ENCODE measurements at regions not wholly inside any gene's neighbourhood (a gene's known extent, or its start where the extent isn't known, plus 50 kb on each side); places are given as distances from the start of the nearest gene placed in this dataset.

DNA sequence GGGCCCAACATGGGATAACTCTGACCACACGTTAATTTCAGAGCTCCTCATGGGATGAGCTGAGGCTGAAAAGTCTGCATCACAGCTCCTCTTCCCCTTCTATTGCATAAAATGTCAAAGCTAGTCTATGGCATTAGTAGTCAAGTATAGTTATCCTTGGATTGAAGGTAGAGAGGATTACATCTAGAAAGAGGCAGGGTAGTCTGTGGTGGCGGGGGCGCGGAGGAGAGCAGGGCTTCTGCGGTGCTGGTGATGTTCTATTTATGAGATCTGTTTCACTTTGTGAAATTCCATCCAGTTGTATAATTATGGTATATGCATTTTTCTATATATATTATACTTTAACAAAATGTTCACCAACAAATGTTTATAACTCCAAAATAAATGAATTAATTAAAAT is 329.5 kb upstream of the GRAMD2B start:
- Histone ChIP-seq H3K4me1 (ENCODE audit: insufficient read depth, low read length) (no peaks in the 10 kb centered on the region), H3K79me2 (ENCODE audit: insufficient read depth, low read length) (no peaks in the 10 kb centered on the region), H3K36me3 (replicated peaks in 1 of 2; ENCODE audit: control insufficient read depth in 1 of 2, insufficient read depth in 2 of 2, low read length in 2 of 2) (no peaks in the 10 kb centered on the region), H3K27me3 (ENCODE audit: control insufficient read depth in 1 of 2, insufficient read depth in 2 of 2, low read length in 2 of 2) (no peaks in the 10 kb centered on the region), H3K4me3 (replicated peaks in 1 of 3; ENCODE audit: insufficient read depth in 1 of 3, low read depth in 2 of 3, low read length in 3 of 3) (no peak overlapping the region), H4K20me1 (ENCODE audit: insufficient read depth, low read length) (no peaks in the 10 kb centered on the region), H3K9ac (ENCODE audit: insufficient read depth, low read depth, low read length) (no peak overlapping the region), H3K27ac (ENCODE audit: extremely low read length, insufficient read depth, low read length) (no peak overlapping the region), H3K4me2 (ENCODE audit: low read depth, low read length) (no peak overlapping the region), H2AFZ (ENCODE audit: low read length) (no peak overlapping the region), H3K9me3 (ENCODE audit: low read length) (no peaks in the 10 kb centered on the region)
- no peak for DNase-seq (ENCODE audit: low spot score)
- WGBS (ENCODE audit: low lambda C conversion rate) = 57% methylated on average over 5 of the region's 5 CpGs
- POLR2A ChIA-PET = no interaction called here
- intact Hi-C loops (cut with micrococcal nuclease; ENCODE audit: unreplicated experiment) = no loop called here
- no peak for TF ChIP-seq ISL2 (CRISPR knock-in tag; IDR thresholded peaks at IDR 0.05)
- TF ChIP-seq, protein P1, sequence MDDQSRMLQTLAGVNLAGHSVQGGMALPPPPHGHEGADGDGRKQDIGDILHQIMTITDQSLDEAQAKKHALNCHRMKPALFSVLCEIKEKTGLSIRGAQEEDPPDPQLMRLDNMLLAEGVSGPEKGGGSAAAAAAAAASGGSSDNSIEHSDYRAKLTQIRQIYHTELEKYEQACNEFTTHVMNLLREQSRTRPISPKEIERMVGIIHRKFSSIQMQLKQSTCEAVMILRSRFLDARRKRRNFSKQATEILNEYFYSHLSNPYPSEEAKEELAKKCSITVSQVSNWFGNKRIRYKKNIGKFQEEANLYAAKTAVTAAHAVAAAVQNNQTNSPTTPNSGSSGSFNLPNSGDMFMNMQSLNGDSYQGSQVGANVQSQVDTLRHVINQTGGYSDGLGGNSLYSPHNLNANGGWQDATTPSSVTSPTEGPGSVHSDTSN (CRISPR knock-in tag; IDR thresholded peaks at IDR 0.05; ENCODE audit: borderline replicate concordance) = no peak
- TF ChIP-seq TBP (CRISPR knock-in tag; IDR thresholded peaks at IDR 0.05) = no peak
- no peak for TF ChIP-seq IRX3 (CRISPR knock-in tag; IDR thresholded peaks at IDR 0.05; ENCODE audit: borderline replicate concordance, low read depth)
- no peak for TF ChIP-seq HNRNPK (IDR thresholded peaks at IDR 0.05; ENCODE audit: low read depth, low read length, poor library complexity, severe bottlenecking)
- TF ChIP-seq, protein P2, sequence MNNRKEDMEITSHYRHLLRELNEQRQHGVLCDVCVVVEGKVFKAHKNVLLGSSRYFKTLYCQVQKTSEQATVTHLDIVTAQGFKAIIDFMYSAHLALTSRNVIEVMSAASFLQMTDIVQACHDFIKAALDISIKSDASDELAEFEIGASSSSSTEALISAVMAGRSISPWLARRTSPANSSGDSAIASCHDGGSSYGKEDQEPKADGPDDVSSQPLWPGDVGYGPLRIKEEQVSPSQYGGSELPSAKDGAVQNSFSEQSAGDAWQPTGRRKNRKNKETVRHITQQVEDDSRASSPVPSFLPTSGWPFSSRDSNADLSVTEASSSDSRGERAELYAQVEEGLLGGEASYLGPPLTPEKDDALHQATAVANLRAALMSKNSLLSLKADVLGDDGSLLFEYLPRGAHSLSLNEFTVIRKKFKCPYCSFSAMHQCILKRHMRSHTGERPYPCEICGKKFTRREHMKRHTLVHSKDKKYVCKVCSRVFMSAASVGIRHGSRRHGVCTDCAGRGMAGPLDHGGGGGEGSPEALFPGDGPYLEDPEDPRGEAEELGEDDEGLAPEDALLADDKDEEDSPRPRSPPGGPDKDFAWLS (CRISPR knock-in tag; IDR thresholded peaks at IDR 0.05; ENCODE audit: borderline replicate concordance) = no peak
- no peak for TF ChIP-seq FOXM1 (CRISPR knock-in tag; IDR thresholded peaks at IDR 0.05)
- TF ChIP-seq, protein P3, sequence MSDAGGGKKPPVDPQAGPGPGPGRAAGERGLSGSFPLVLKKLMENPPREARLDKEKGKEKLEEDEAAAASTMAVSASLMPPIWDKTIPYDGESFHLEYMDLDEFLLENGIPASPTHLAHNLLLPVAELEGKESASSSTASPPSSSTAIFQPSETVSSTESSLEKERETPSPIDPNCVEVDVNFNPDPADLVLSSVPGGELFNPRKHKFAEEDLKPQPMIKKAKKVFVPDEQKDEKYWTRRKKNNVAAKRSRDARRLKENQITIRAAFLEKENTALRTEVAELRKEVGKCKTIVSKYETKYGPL (CRISPR knock-in tag; IDR thresholded peaks at IDR 0.05) = no peak
- no peak for TF ChIP-seq PAF1 (CRISPR knock-in tag; IDR thresholded peaks at IDR 0.05)
- no peak for TF ChIP-seq ZNF749 (CRISPR knock-in tag; IDR thresholded peaks at IDR 0.05; ENCODE audit: borderline replicate concordance)
- no peak for FAIRE-seq
- no TSS peak for BruUV-seq (replicated peaks)
- no peak for ATAC-seq
- in situ Hi-C loops (cut with HindIII; ENCODE audit: extremely low pct_ligation_motif_present, low pct_unique_long_range_greater_than_20kb) = no loop called here
- CTCF ChIA-PET (ENCODE audit: low intra/inter-chr PET ratio, low total read pairs) = no interaction called here

Measured in HepG2 (cell line).